Psoas muscle (tissue), 7 donors: ENCODE measurements at regions not wholly inside any gene's neighbourhood (a gene's known extent, or its start where the extent isn't known, plus 50 kb on each side); places are given as distances from the start of the nearest gene placed in this dataset.
A peak's percentile ranks its signal among the peaks of the same experiment; 100 is the strongest.

Experiments
- ATAC-seq, 4 donors: fragments of 200-7000 bp; cut with Tn5 transposase; one replicate each; pipeline ENCODE4 v1.9.1; 2020; ENCODE audit warnings: moderate library complexity in 3 of 4, mild to moderate bottlenecking in 2 of 4
- DNase-seq, 2 donors: peaks; one replicate each; pipeline ENCODE4 v3.0.0-alpha.2; 2020
- H3K27ac ChIP-seq: fragments of 200-600 bp; one replicate; pipeline ENCODE4 v1.8.0; 2022
- H3K27me3 ChIP-seq, 3 donors: fragments of 200-600 bp in 1 of 3; one replicate each; pipeline versions ENCODE4 v1.6.1 to v1.8.0; 2013 to 2022; ENCODE audit warnings: low read length in 2 of 3, mild to moderate bottlenecking in 2 of 3, moderate library complexity in 1 of 3; ENCODE audit not compliant: insufficient read depth in 3 of 3
- H3K36me3 ChIP-seq, 2 donors: fragments of 200-600 bp in 1 of 2; one replicate each; pipeline versions ENCODE4 v1.6.1 to v1.8.0; 2013 to 2022; ENCODE audit warnings: low read depth in 1 of 2, mild to moderate bottlenecking in 1 of 2, moderate library complexity in 1 of 2; ENCODE audit not compliant: insufficient read depth in 1 of 2
- H3K4me1 ChIP-seq: fragments of 200-600 bp; one replicate; pipeline ENCODE4 v1.8.0; 2022
- H3K4me3 ChIP-seq: fragments of 200-600 bp; one replicate; pipeline ENCODE4 v1.8.0; 2022; ENCODE audit warnings: mild to moderate bottlenecking
- H3K9me3 ChIP-seq: fragments of 200-600 bp; one replicate; pipeline ENCODE4 v1.8.0; 2022
- CTCF ChIP-seq: fragments of 200-600 bp; IDR thresholded peaks from one replicate; pipeline ENCODE4 v1.8.0; 2022; ENCODE audit warnings: antibody characterized with exemption
- WGBS, 3 donors: extraction: QIAGEN DNeasy Blood & Tissue Kit; methylation state at CpG; one replicate each; pipeline versions ENCODE4 v1.1.6 to v1.1.7; 2013; 5-methylcytosine and 5-hydroxymethylcytosine counted together
- intact Hi-C, 2 donors: fragments of 100-400 bp; cut with DNase I; formaldehyde crosslinking; loops; one replicate each; pipeline versions ENCODE4 v1.11.0 to v1.14.2; 2022
- donor health status: healthy with polysubstance abuse.
- donor health status: DM: no; HTN: no; CAD: no; lungs with moderate emphysema.
- donor health status: Bipolar disorder and iron deficiency.
- donor health status: healthy.
- donor health status: DM: yes; HTN: yes; CAD: no.
- donor health status: DM: no; HTN: no; CAD: no.
- donor health status: DM: yes; HTN: yes; CAD: no.

- peak; percentile 73 to 97 (median 86) for ATAC-seq
These were observed 211.9 kb upstream of the SPAG17 start for GRCh38 chr1:118396829-118397495.

GRCh38 chr1:118396279-118396678 lies 211.3 kb upstream of the SPAG17 start:
- Histone ChIP-seq H3K27ac (no peak overlapping the region), H3K27me3 (no peaks in the 10 kb centered on the region), H3K9me3 (no peaks in the 10 kb centered on the region), H3K4me3 (no peak overlapping the region), H3K4me1 (peaks cover 29% of the 10 kb centered on the region), H3K36me3 (no peaks in the 10 kb centered on the region)
- 31 to 77% (median 33%) methylated on average over 1 of the region's 1 CpG for WGBS, 3 donors
- TF ChIP-seq CTCF: no peak
- no peak for ATAC-seq
- intact Hi-C loops: no loop called here
- no peak for DNase-seq

More at GRCh38 chr1:118396829-118397495, 211.9 kb upstream of the SPAG17 start:
- DNase-seq: peak; percentile 25 to 59
- Histone ChIP-seq H3K27me3 (no peaks in the 10 kb centered on the region), H3K4me3 (peak overlapping the region; percentile 12), H3K4me1 (peaks cover 29% of the 10 kb centered on the region), H3K36me3 (no peaks in the 10 kb centered on the region), H3K9me3 (no peaks in the 10 kb centered on the region), H3K27ac (peak overlapping the region; percentile 17)
- WGBS, 3 donors: 21 to 25% (median 24%) methylated on average over 4 of the region's 4 CpGs
- intact Hi-C loops: no loop called here
- TF ChIP-seq CTCF: no peak

GRCh38 chr1:118395430-118395991 lies 210.5 kb upstream of the SPAG17 start:
- intact Hi-C loops: no loop called here
- Histone ChIP-seq H3K4me3 (no peak overlapping the region), H3K27me3 (no peaks in the 10 kb centered on the region), H3K36me3 (no peaks in the 10 kb centered on the region), H3K27ac (no peak overlapping the region), H3K9me3 (no peaks in the 10 kb centered on the region), H3K4me1 (peaks cover 29% of the 10 kb centered on the region)
- 52 to 70% (median 53%) methylated on average over 7 of the region's 7 CpGs for WGBS, 3 donors
- TF ChIP-seq CTCF: no peak
- ATAC-seq (peak in 2 of 4 donors; percentile 36 to 45), DNase-seq (no peak)

DNA sequence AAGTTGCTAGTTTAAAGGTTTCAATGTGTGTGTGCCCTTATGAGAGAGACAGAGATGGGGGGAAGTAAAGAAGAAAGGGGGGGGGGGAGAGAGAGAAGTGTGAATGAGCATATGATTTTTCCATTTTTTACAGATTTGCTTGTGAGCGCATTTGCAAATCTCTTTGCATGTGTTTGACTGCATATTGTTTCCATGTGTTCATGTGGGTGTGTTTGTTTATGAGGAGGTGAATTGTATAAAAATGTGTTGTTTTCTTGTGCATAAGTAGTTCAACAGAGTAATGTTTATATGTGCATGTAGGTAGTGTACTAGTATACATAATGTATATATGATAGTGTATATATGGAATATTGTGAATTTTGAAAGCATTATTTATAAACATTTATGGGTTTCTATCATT lies 205.9 kb upstream of the SPAG17 start:
- H3K36me3 ChIP-seq: no peaks in the 10 kb centered on the region
- no peak for ATAC-seq
- no peak overlapping the region for H3K27ac ChIP-seq
- intact Hi-C loops: no loop called here
- WGBS, 3 donors: 94 to 97% (median 97%) methylated on average over 1 of the region's 1 CpG
- no peak overlapping the region for H3K4me3 ChIP-seq
- TF ChIP-seq CTCF: no peak
- peaks cover 21% of the 10 kb centered on the region for H3K4me1 ChIP-seq
- no peaks in the 10 kb centered on the region for H3K9me3 ChIP-seq
- no peak for DNase-seq
- H3K27me3 ChIP-seq: no peaks in the 10 kb centered on the region
